GM18505 (cell line): ENCODE measurements at regions not wholly inside any gene's neighbourhood (a gene's known extent, or its start where the extent isn't known, plus 50 kb on each side); places are given as distances from the start of the nearest gene placed in this dataset.
"Not testable (repeated sequence)": the region's sequence is repeated elsewhere in the genome, so short reads cannot be mapped to it uniquely, and the experiment has no call there.

Experiments used
- ATAC-seq: cut with Tn5 transposase; IDR thresholded peaks from one replicate; pipeline ENCODE4 v1.9.1; 2021; ENCODE audit not compliant: unreplicated experiment
- POLR2A ChIP-seq: IDR thresholded peaks from 4 replicates; pipeline ENCODE4 v1.6.1; 2011; ENCODE audit warnings: borderline replicate concordance; ENCODE audit not compliant: insufficient read depth, insufficient read length; ENCODE audit errors: extremely low read depth

DNA sequence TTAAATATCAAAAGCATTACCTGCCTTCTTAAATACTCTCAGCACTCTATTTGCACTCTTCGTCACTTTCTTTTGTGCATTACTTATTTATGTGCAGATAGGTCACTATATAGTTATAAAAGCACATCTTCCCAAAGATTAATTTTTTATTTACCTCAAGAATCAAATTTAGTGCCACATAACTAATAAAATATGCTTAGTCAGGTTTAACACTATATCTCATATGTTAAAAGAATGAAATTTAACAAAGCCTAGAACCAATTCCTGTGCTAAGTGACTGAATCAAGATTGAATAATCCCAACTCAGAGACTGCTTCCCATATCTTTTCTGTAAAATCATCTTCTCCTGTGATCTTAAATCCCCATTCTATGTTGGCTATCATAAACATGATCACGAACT lies 957.5 kb upstream of the NXPH2 start:
- no peak for TF ChIP-seq POLR2A
- no peak for ATAC-seq

DNA sequence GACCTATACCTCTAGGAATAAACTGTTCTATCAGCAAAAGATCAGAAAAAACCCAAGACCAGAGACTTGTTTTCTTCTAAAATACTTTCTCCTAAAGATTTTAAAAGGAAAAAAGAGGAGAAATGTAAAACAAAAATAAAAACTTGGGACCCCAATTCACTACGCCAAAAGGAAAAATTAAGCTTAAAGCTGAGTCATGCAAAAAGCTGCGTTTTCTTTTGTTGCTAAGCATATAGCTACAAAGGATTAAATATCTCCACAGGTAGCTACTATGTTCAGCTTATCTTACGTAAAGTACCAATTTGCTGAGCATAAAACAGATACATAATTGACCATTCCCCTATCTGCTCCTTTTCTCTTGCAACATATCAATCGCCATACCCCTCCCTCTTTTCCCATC lies 950.0 kb upstream of the NXPH2 start:
- no peak for TF ChIP-seq POLR2A
- no peak for ATAC-seq

GRCh38 chr2:139721411-139721995 lies 941.3 kb upstream of the NXPH2 start:
- no peak for ATAC-seq
- TF ChIP-seq POLR2A: no peak

GRCh38 chr2:139720056-139720455 lies 939.9 kb upstream of the NXPH2 start:
- TF ChIP-seq POLR2A: no peak
- ATAC-seq: no peak

DNA sequence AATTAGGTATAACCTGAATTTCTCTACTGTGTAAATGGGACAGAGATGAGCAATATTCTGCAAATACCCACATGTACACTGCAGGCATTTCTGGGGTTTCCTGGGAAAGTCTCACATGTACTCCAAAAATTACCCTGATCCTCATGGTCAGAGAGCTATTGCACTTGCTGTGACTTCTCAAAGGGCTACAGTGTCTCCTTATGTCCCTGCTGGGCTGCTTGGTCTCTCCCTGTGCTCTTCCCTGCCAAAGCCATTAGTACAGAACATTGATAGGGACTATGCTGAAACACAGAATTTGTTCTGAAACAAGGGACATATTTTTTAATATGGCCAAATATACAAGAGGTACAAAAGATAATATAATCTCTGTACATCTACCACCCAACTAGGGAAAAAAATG lies 924.4 kb upstream of the NXPH2 start:
- no peak for TF ChIP-seq POLR2A
- no peak for ATAC-seq

GRCh38 chr2:139694327-139694726 lies 914.1 kb upstream of the NXPH2 start:
- no peak for TF ChIP-seq POLR2A
- ATAC-seq: no peak

DNA sequence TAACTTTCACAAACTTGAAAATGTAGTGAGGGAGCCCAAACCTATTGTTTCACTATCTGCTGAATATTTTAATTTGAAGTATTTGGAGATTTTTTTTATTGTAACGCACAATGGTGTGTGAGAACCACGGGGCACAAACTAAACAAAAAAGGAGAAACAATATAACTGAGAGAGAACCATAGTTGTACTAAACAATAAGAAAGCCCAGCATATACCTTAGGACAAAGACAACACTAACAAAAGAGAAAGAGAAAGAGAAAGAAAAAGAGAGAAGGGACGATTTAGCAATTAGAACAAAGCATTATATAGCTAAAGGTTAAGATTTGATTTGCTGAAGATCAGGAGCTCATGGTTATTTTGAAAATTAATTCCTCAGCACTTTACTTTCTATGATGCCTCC lies 906.0 kb upstream of the NXPH2 start:
- no peak for ATAC-seq
- TF ChIP-seq POLR2A: no peak

GRCh38 chr2:139685090-139685983 lies 905.1 kb upstream of the NXPH2 start:
- no peak for TF ChIP-seq POLR2A
- no peak for ATAC-seq

DNA sequence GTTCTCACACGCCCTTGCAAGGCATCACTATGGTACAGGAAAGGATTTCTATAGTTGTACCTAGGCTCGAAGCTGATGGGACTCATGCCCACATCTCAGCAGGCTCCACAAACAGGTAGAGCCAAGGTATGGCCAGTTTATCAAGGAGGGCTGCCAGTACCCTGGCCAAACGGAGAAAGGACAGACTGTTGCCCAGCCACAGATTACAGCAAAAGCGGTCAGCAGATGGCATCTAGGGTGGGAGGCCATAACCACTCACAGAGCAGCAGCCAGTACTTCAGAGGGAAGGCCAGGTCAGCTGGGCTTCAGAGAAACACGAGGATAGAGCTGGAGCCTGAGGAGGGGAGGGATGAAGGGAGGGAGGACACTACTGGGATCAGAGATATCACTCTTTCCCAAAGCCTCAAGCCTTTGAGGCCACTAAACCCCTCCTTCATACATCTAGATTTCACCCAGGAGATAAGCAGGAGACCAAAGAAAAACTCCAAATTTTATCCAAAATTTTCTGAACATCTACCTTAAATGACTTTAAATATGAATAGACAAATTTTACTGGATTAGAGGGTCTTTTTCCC lies 904.2 kb upstream of the NXPH2 start:
- ATAC-seq: no peak
- TF ChIP-seq POLR2A: no peak

- TF ChIP-seq POLR2A: no peak
Observed at GRCh38 chr2:139674577-139674976, 894.4 kb upstream of the NXPH2 start.

GRCh38 chr2:139673447-139673846 lies 893.3 kb upstream of the NXPH2 start:
- not testable (repeated sequence) for ATAC-seq

More at GRCh38 chr2:139674577-139674976, 894.4 kb upstream of the NXPH2 start:
- no peak for ATAC-seq

DNA sequence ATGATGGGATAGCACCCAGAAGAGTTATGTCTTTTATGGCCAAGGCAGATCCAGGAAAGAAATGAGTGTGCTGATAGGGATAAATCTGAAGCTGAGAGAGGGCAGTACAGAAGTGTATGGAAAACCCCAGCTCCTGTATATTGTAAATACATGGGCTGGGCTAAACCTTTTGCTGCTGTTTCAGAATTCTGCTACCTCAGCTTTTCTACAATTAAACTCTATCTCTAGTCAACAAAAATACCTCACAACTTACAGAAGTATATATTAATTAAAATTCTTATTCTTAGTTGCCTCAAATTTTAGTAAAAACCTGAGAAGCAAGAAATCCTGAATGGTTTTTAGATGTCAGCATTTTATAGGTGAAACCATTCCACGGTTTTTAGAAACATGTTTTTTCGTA lies 889.5 kb upstream of the NXPH2 start:
- ATAC-seq: no peak
- no peak for TF ChIP-seq POLR2A

- TF ChIP-seq POLR2A: no peak
- no peak for ATAC-seq
Observed at GRCh38 chr2:139652385-139652784, 872.2 kb upstream of the NXPH2 start.

GRCh38 chr2:139645617-139646016 lies 865.4 kb upstream of the NXPH2 start:
- no peak for TF ChIP-seq POLR2A
- ATAC-seq: no peak
